DMS 273 (cell line): ENCODE measurements at regions not wholly inside any gene's neighbourhood (a gene's known extent, or its start where the extent isn't known, plus 50 kb on each side); places are given as distances from the start of the nearest gene placed in this dataset.
A peak's percentile ranks its signal among the peaks of the same experiment; 100 is the strongest.
"Not testable (repeated sequence)": the region's sequence is repeated elsewhere in the genome, so short reads cannot be mapped to it uniquely, and the experiment has no call there.

ENCODE experiments used
- DNase-seq: peaks from one replicate; lab custom pipeline; 2025; ENCODE audit not compliant: unreplicated experiment; lab: John Stamatoyannopoulos, UW

DNA sequence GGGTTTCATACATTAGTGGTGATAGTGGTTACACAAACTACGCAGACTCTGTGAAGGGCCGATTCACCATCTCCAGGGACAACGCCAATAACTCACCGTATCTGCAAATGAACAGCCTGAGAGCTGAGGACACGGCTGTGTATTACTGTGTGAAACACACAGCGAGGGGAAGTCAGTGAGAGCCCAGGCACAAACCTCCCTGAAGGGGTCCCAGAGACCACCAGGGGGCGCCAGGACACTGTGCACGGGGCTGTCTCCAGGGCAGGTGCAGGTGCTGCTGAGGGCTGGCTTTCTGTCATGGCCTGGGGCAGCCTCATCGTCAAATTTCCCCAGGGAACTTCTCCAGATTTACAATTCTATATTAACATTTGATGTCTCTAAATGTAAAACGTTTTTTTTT lies 184.6 kb upstream of the TP53TG3C start:
- DNase-seq, result not testable (repeated sequence)

DNA sequence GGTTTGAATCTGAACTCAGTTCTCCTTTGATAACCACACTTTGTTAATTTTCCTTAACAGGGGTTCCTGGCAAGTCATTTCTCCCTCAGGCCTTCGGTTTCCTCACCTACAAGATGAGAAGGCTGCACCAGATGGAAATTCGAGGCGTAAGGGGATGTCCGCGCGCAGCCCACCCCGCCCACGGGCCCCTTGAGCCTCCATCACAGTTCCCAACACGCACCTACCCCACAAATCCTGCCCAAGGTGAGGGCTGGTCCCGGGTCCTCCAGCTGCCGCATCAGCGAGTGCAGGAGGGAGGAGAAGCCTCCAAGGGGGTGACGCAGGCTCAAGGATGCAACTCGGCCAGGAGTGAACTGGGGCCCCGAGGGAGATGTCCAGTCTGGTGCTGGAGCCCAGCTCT lies 166.9 kb upstream of the TP53TG3C start:
- not testable (repeated sequence) for DNase-seq

DNA sequence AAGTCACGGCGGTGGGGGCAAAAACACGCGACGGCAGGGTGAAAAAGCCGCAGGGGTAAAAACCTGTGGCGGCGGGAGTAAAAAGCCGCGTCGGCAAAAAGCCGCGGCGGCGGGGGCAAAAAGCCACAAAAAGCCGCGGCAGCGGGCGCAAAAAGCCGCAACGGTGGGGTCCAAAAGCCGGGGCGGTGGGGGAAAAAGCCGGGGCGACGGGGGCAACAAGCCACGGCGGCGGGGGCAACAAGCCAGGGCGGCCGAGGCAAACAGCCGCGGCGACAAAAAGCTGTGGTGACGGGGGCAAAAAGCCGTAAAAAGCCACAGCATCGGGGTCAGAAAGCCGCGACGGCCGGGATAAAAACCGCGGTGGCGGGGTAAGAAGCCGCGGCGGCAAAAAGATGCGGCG lies 166.1 kb upstream of the TP53TG3C start:
- not testable (repeated sequence) for DNase-seq

DNA sequence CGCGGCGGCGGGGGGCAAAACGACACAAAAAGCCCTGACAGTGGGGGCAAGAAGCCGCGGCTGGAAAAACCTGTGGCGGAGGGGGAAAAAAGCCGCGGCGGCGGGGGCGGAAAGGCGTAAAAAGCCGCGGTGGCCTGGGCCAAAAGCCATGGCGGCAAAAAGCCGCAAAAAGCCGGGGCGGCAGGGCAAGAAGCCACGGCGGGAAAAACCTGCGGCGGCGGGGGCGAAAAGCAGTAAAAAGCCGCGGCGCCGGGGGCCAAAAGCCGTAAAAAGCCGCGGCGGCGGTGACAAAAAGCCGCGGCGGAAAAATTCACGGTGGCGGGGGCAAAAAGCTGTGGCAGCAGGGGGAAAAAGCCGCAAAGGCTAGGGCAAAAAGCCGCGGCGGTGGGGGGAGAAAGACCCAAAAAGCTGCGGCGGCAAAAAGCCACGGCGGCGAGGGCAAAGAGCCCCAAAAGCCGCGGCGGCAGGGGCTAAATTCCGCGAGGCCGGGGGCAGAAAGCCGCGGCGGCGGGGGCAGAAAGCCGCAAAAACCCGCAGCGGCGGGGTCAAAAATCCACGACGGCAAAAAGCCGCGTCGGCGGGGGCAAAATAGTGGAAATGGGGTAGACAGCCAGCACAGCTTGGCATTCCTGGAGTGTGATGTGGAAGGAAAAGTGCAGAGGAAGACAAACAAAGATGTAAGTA lies 165.2 kb upstream of the TP53TG3C start:
- DNase-seq, result not testable (repeated sequence)

DNA sequence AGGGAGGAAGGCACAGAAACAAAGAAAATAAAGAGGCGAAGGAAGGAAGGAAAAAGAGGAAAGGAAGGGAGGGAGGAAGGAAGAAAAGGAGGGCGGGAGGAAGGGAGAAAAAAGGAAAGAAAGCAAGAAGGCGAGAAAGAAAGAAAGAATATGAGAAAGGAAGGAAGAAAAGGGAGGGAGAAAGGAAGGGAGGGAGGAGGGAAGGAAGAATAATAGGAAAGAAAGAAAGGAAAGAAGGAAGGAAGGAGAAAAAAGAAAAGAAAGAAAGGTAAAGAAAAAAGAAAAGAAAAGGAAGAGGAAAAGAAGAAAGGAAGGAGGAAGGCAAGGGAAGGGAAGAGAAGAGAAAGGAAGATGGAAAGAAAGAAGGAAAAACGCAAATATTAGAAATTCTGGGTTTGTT lies 145.2 kb upstream of the TP53TG3C start:
- DNase-seq, result not testable (repeated sequence)

DNA sequence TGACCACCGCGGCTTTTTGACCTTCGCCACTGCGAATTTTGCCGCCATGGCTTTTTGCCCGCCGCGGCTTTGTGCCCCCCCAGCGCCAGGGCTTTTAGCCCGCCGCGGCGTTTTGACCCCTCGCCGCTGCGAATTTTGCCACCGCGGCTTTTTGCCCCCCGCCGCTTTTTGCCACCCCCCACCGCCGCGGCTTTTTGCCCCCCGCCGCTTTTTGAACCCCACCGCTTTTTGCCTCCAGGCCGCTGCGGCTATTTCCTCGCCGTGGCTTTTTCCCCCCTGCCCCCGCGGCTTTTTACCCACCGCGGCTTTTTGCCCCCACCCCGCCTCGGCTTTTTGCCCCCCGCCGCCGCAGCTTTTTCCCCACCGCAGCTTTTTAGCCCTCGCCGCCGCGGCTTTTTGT lies 134.8 kb upstream of the TP53TG3C start:
- DNase-seq, result peak; percentile 7

DNA sequence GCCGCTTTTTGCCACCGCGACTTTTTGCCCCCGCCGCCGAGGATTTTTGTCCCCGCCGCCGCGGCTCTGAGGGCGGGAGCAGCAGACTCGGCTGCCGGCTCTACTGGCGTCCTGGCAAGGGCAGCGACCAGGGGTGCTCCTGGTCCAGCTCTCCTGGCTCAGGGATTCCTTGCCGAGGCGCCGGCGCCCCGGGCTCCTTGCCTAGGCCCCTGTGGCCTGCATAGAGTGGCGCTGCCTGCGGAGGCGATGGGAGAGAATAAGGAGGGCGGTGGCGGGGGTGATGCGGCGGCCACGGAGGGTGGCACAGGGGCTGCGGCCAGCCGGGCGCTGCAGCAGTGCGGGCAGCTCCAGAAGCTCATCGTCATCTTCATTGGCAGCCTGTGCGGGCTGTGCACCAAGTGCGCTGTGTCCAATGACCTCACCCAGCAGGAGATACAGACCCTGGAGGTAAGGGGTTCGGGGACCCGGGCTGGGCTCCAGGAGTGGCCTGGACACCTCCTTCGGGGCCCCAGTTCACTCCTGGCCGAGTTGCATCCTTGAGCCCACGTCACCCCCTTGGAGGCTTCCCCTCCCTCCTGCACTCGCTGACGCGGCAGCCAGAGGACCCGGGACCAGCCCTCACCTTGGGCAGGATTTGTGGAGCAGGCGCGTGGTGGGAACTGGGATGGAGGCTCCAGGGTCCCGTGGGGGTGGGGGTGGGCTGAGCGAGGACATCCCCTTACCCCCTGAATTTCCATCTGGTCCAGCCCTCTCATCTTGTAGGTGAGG lies 134.2 kb upstream of the TP53TG3C start:
- not testable (repeated sequence) for DNase-seq

DNA sequence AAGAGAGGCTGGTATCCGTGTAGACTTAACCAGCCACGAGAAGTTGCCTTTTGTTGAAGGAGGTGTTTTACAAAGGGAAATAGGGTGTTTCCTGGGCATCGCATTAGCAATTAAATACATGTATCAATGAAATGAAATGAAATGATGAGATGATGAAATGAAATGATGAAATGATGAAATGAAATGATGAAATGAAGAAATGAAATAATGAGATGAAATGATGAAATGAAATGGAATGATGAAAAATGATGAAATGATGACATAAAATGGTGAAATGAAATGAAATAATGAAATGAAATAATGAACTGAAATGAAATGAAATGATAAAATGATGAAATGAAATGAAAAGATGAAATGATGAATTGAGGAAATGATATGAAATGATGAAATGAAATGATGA lies 131.3 kb upstream of the TP53TG3C start:
- not testable (repeated sequence) for DNase-seq

DNA sequence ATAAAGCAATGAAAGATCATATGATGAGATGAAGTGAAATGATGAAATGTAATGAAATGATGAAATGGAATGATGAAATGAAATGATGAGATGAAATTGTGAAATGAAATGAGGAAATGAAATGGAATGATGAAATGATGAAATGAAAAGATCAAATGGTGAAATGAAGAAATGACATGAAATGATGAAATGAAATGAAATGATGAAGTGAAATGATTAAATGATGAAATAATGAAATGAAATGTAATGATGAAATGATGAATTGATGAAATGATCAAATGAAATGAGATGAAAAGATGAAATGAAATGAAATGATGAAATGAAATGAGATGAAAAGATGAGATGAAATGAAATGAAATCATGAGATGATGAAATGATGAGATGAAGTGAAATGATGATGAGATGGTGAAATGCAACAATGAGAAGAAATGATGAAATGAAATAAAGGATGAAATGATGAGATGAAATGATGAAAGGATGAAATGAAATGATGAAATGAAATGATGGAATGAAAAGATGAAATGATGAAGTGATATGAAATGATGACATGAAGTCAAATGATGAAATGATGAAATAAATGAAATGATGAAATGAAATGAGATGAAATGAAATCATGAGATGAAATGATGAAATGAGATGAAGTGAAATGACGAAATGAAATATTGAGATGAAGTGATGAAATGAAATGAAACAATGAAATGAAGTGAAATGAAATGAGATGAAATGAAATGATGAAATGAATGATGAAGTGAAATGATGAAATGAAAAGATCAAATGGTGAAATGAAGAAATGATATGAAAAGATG lies 130.5 kb upstream of the TP53TG3C start:
- DNase-seq, result not testable (repeated sequence)

DNA sequence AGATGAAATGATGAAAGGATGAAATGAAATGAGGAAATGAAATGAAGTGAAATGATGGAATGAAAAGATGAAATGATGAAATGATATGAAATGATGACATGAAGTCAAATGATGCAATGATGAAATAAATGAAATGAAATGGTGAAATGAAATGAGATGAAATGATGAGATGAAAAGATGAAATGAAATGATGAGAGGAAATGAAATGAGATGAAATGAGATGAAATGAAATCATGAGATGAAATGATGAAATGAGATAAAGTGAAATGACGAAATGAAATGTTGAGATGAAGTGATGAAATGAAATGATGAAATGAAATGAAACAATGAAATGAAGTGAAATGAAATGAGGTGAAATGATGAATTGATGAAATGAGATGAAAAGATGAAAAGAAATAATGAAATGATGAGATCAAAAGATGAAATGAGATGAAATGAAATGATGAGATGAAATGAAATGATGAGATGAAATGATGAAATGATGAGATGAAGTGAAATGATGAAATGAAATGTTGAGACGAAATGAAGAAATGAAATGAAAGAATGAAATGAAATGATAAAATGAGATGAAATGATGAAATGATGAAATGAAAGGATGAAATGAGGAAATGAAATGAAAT lies 129.5 kb upstream of the TP53TG3C start:
- DNase-seq, result not testable (repeated sequence)
